Mesendoderm (in vitro differentiated cells): ENCODE measurements at regions not wholly inside any gene's neighbourhood (a gene's known extent, or its start where the extent isn't known, plus 50 kb on each side); places are given as distances from the start of the nearest gene placed in this dataset.

ENCODE experiments used
- DNase-seq: peaks from one replicate; pipeline ENCODE4 v3.0.0; 2013
- H2AK5ac ChIP-seq: 2 replicates; pipeline ENCODE4 v1.6.1; 2013; ENCODE audit warnings: low read length, inconsistent platforms
- H2BK120ac ChIP-seq: 2 replicates; pipeline ENCODE4 v1.6.1; 2013; ENCODE audit warnings: low read depth, mild to moderate bottlenecking, low read length, moderate library complexity, mixed read lengths
- H2BK15ac ChIP-seq: replicated peaks from 2 replicates; pipeline ENCODE4 v1.6.1; 2013; ENCODE audit warnings: low read depth, mild to moderate bottlenecking, moderate library complexity
- H2BK5ac ChIP-seq: 2 replicates; pipeline ENCODE4 v1.6.1; 2013; ENCODE audit warnings: low read length, inconsistent platforms
- H3K18ac ChIP-seq: 2 replicates; pipeline ENCODE4 v1.6.1; 2013; ENCODE audit warnings: mild to moderate bottlenecking, low read length, mixed read lengths
- H3K23ac ChIP-seq: one replicate; pipeline ENCODE4 v1.6.1; 2013; ENCODE audit warnings: low read length
- H3K27ac ChIP-seq: 2 replicates; pipeline ENCODE4 v1.5.1; 2013; ENCODE audit warnings: low read depth, mild to moderate bottlenecking, inconsistent platforms, low read length, moderate library complexity
- H3K27me3 ChIP-seq: 2 replicates; pipeline ENCODE4 v1.6.1; 2013; ENCODE audit warnings: low read length, control low read depth, mild to moderate bottlenecking, inconsistent platforms; ENCODE audit not compliant: insufficient read depth, poor library complexity
- H3K36me3 ChIP-seq: 2 replicates; pipeline ENCODE4 v1.6.1; 2013; ENCODE audit warnings: low read length, inconsistent platforms; ENCODE audit not compliant: control insufficient read depth, insufficient read depth
- H3K4ac ChIP-seq: one replicate; pipeline ENCODE4 v1.6.1; 2013; ENCODE audit warnings: low read depth, mild to moderate bottlenecking, low read length, moderate library complexity
- H3K4me1 ChIP-seq: 2 replicates; pipeline ENCODE4 v1.6.1; 2013; ENCODE audit warnings: low read depth, low read length, inconsistent platforms; ENCODE audit not compliant: control insufficient read depth
- H3K4me2 ChIP-seq: 2 replicates; pipeline ENCODE4 v1.6.1; 2013; ENCODE audit warnings: low read length
- H3K4me3 ChIP-seq: 2 replicates; pipeline ENCODE4 v1.5.1; 2013; ENCODE audit warnings: mild to moderate bottlenecking, low read length
- H3K56ac ChIP-seq: one replicate; pipeline ENCODE4 v1.6.1; 2013; ENCODE audit warnings: low read length
- H3K79me1 ChIP-seq: 2 replicates; pipeline ENCODE4 v1.6.1; 2013; ENCODE audit warnings: low read length, inconsistent platforms
- H3K79me2 ChIP-seq: 2 replicates; pipeline ENCODE4 v1.6.1; 2013; ENCODE audit warnings: mild to moderate bottlenecking, low read length; ENCODE audit not compliant: control insufficient read depth, insufficient read depth
- H3K9ac ChIP-seq: 2 replicates; pipeline ENCODE4 v1.6.1; 2013; ENCODE audit warnings: low read length, inconsistent platforms
- H4K5ac ChIP-seq: one replicate; pipeline ENCODE4 v1.6.1; 2013; ENCODE audit warnings: low read length
- H4K8ac ChIP-seq: one replicate; pipeline ENCODE4 v1.6.1; 2013; ENCODE audit warnings: low read depth, mild to moderate bottlenecking, control low read depth, low read length, moderate library complexity
- whole genome bisulfite sequencing: extraction: QIAGEN DNeasy Blood & Tissue Kit; methylation state at CpG from one replicate; pipeline ENCODE4 v1.1.7; 2013; ENCODE audit warnings: low lambda C conversion rate, missing lambda C conversion rate; ENCODE audit not compliant: insufficient coverage; ENCODE audit errors: extremely low coverage; 5-methylcytosine and 5-hydroxymethylcytosine counted together

- Histone ChIP-seq H3K79me1 (no peaks in the 10 kb centered on the region), H3K18ac (no peak overlapping the region), H2AK5ac (no peak overlapping the region), H3K4me2 (no peak overlapping the region), H3K4ac (no peak overlapping the region), H3K4me3 (no peak overlapping the region), H3K23ac (no peak overlapping the region), H4K8ac (no peak overlapping the region), H3K27me3 (no peaks in the 10 kb centered on the region), H3K4me1 (no peaks in the 10 kb centered on the region), H2BK120ac (no peak overlapping the region), H3K56ac (no peak overlapping the region), H2BK15ac (no peak overlapping the region), H3K36me3 (no peaks in the 10 kb centered on the region), H3K79me2 (no peaks in the 10 kb centered on the region), H4K5ac (no peak overlapping the region), H3K9ac (no peak overlapping the region), H3K27ac (no peak overlapping the region), H2BK5ac (no peak overlapping the region)
- WGBS = no CpG with 5 or more reads among the region's 13 CpGs
- DNase-seq = no peak
Measured at GRCh38 chr16:81174644-81175324, 63.7 kb upstream of the BCO1 start.

- Histone ChIP-seq H3K79me2 (no peaks in the 10 kb centered on the region), H3K36me3 (no peaks in the 10 kb centered on the region), H4K5ac (no peak overlapping the region), H3K23ac (no peak overlapping the region), H2BK15ac (no peak overlapping the region), H3K9ac (no peak overlapping the region), H3K79me1 (no peaks in the 10 kb centered on the region), H2BK120ac (no peak overlapping the region), H2BK5ac (no peak overlapping the region), H4K8ac (no peak overlapping the region), H3K4me3 (no peak overlapping the region), H3K4ac (no peak overlapping the region), H2AK5ac (no peak overlapping the region), H3K56ac (no peak overlapping the region), H3K4me2 (no peak overlapping the region), H3K4me1 (no peaks in the 10 kb centered on the region), H3K18ac (no peak overlapping the region), H3K27ac (no peak overlapping the region), H3K27me3 (no peaks in the 10 kb centered on the region)
- 100% methylated on average over 2 of the region's 13 CpGs for WGBS
- no peak for DNase-seq
Measured at GRCh38 chr16:81172769-81173658, 65.5 kb upstream of the BCO1 start.

- H3K4me3 ChIP-seq = no peak overlapping the region
- H3K79me1 ChIP-seq = no peaks in the 10 kb centered on the region
- H4K8ac ChIP-seq = no peak overlapping the region
- no peak overlapping the region for H3K4me2 ChIP-seq
- no peaks in the 10 kb centered on the region for H3K36me3 ChIP-seq
- H3K4ac ChIP-seq = no peak overlapping the region
- H4K5ac ChIP-seq = no peak overlapping the region
- no peaks in the 10 kb centered on the region for H3K79me2 ChIP-seq
- H2BK15ac ChIP-seq = no peak overlapping the region
- H2BK120ac ChIP-seq = no peak overlapping the region
- H2AK5ac ChIP-seq = no peak overlapping the region
- H3K9ac ChIP-seq = no peak overlapping the region
- H3K27ac ChIP-seq = no peak overlapping the region
- H3K18ac ChIP-seq = no peak overlapping the region
- no peak overlapping the region for H2BK5ac ChIP-seq
- WGBS = no CpG with 5 or more reads among the region's 7 CpGs
- H3K4me1 ChIP-seq = no peaks in the 10 kb centered on the region
- DNase-seq = peak; percentile 49
- no peaks in the 10 kb centered on the region for H3K27me3 ChIP-seq
- H3K23ac ChIP-seq = no peak overlapping the region
- H3K56ac ChIP-seq = no peak overlapping the region
Measured at GRCh38 chr16:81170824-81171223, 67.7 kb upstream of the BCO1 start.

GRCh38 chr16:81168406-81168805 lies 70.1 kb upstream of the BCO1 start:
- Histone ChIP-seq H3K4me3 (no peak overlapping the region), H3K4ac (no peak overlapping the region), H3K23ac (no peak overlapping the region), H3K27me3 (no peaks in the 10 kb centered on the region), H3K18ac (no peak overlapping the region), H3K4me2 (no peak overlapping the region), H4K8ac (no peak overlapping the region), H3K79me2 (no peaks in the 10 kb centered on the region), H2BK5ac (no peak overlapping the region), H3K36me3 (no peaks in the 10 kb centered on the region), H2BK15ac (no peak overlapping the region), H2BK120ac (no peak overlapping the region), H3K4me1 (no peaks in the 10 kb centered on the region), H3K79me1 (no peaks in the 10 kb centered on the region), H2AK5ac (no peak overlapping the region), H3K9ac (no peak overlapping the region), H3K27ac (no peak overlapping the region), H4K5ac (no peak overlapping the region), H3K56ac (no peak overlapping the region)
- WGBS = 100% methylated on average over 1 of the region's 1 CpG
- DNase-seq = no peak

DNA sequence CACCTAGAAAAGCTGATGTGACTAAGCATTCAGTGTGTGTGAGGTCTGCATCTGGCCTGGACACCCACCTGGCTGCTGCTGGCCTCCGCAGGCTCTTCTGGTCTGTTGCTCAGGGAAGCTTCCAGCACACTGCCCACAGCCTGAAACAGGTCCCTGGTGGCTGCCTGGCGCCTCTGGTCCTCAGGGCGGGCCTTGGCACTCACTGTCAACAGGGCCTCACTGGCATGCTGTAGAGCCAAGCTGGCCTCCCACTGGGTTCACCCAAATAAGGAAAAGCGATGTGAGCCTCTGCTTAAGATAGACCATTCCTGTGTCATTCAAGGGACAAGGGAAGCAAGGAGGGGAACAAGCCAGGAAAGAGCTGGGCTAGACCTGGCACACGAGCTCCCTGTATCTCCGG lies 70.6 kb upstream of the BCO1 start:
- Histone ChIP-seq H3K27ac (no peak overlapping the region), H2BK5ac (no peak overlapping the region), H2AK5ac (no peak overlapping the region), H3K4ac (no peak overlapping the region), H3K4me3 (no peak overlapping the region), H3K79me1 (no peaks in the 10 kb centered on the region), H3K56ac (no peak overlapping the region), H3K9ac (no peak overlapping the region), H3K4me2 (no peak overlapping the region), H4K5ac (no peak overlapping the region), H4K8ac (no peak overlapping the region), H3K23ac (no peak overlapping the region), H3K18ac (no peak overlapping the region), H3K27me3 (no peaks in the 10 kb centered on the region), H2BK120ac (no peak overlapping the region), H3K4me1 (no peaks in the 10 kb centered on the region), H3K36me3 (no peaks in the 10 kb centered on the region), H2BK15ac (no peak overlapping the region), H3K79me2 (no peaks in the 10 kb centered on the region)
- no peak for DNase-seq
- WGBS = no CpG with 5 or more reads among the region's 6 CpGs
